Body of pancreas (tissue), 4 donors: ENCODE measurements at regions not wholly inside any gene's neighbourhood (a gene's known extent, or its start where the extent isn't known, plus 50 kb on each side); places are given as distances from the start of the nearest gene placed in this dataset.

ENCODE experiments used
- POLR2A ChIP-seq, 3 donors: fragments of 450-650 bp; IDR thresholded peaks; one replicate each; pipeline ENCODE4 v1.6.1; 2016; ENCODE audit warnings: antibody characterized with exemption in 3 of 3, mild to moderate bottlenecking in 2 of 3
- TF ChIP-seq, protein P1 (sequence below), 7 experiments: fragments of 450-650 bp in 4 of 7; fragments of 200-600 bp in 3 of 7; sonication (generic) in 3 of 7; IDR thresholded peaks; one replicate each; pipeline ENCODE4 v1.5.1; 2016 to 2019; ENCODE audit warnings: antibody characterized with exemption in 7 of 7

DNA sequence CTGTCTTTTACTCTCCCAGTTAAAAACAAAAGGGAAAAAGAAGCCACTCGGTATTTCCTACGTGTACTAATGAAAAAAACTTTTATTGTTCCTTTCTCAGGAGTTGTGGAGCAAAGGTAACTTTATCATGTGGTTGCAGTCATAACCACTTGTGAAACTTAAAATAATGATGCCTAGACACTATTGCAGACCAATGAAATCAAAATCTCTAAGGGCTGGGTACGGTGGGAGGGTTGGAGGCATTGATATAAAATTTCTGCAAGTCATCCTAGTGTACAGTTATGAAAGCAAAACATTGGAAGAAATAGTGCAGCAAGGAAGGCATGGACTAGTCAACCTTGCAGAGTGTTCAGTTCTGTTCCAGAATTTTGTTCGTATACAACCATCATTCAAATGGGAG lies 808.8 kb downstream of the TUSC7 start:
- TF ChIP-seq, protein P1, sequence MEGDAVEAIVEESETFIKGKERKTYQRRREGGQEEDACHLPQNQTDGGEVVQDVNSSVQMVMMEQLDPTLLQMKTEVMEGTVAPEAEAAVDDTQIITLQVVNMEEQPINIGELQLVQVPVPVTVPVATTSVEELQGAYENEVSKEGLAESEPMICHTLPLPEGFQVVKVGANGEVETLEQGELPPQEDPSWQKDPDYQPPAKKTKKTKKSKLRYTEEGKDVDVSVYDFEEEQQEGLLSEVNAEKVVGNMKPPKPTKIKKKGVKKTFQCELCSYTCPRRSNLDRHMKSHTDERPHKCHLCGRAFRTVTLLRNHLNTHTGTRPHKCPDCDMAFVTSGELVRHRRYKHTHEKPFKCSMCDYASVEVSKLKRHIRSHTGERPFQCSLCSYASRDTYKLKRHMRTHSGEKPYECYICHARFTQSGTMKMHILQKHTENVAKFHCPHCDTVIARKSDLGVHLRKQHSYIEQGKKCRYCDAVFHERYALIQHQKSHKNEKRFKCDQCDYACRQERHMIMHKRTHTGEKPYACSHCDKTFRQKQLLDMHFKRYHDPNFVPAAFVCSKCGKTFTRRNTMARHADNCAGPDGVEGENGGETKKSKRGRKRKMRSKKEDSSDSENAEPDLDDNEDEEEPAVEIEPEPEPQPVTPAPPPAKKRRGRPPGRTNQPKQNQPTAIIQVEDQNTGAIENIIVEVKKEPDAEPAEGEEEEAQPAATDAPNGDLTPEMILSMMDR (IDR thresholded peaks at IDR 0.05), result no peak
- no peak for TF ChIP-seq POLR2A (IDR thresholded peaks at IDR 0.05)
